Loucy (cell line): ENCODE measurements at regions not wholly inside any gene's neighbourhood (a gene's known extent, or its start where the extent isn't known, plus 50 kb on each side); places are given as distances from the start of the nearest gene placed in this dataset.

Experiments
- H2AFZ ChIP-seq: fragments of 200-600 bp; sonication (generic); 2 replicates; pipeline ENCODE4 v1.6.0; 2016; ENCODE audit warnings: antibody characterized with exemption, mild to moderate bottlenecking, low read length, moderate library complexity
- H3F3A ChIP-seq: fragments of 200-600 bp; 2 replicates; pipeline ENCODE4 v1.6.0; 2016; ENCODE audit warnings: antibody characterized with exemption, low read depth, mild to moderate bottlenecking
- H3K27me3 ChIP-seq: fragments of 200-600 bp; sonication (generic); 2 replicates; pipeline ENCODE4 v1.6.1; 2014; ENCODE audit warnings: low read length, mild to moderate bottlenecking; ENCODE audit not compliant: insufficient read depth, poor library complexity, severe bottlenecking
- H3K36me3 ChIP-seq: fragments of 200-600 bp; sonication (generic); 2 replicates; pipeline ENCODE4 v1.6.1; 2016; ENCODE audit warnings: low read length; ENCODE audit not compliant: insufficient read depth
- H3K4me1 ChIP-seq: fragments of 200-600 bp; sonication (generic); 2 replicates; pipeline ENCODE4 v1.5.1; 2014; ENCODE audit warnings: low read length, mild to moderate bottlenecking; ENCODE audit not compliant: insufficient read depth, poor library complexity, severe bottlenecking
- H3K4me2 ChIP-seq: fragments of 200-600 bp; sonication (generic); 2 replicates; pipeline ENCODE4 v1.6.0; 2014; ENCODE audit warnings: antibody characterized with exemption, low read length, low read depth, mild to moderate bottlenecking; ENCODE audit not compliant: poor library complexity, severe bottlenecking
- H3K4me3 ChIP-seq: fragments of 200-600 bp; sonication (generic); 2 replicates; pipeline ENCODE4 v1.5.1; 2014; ENCODE audit warnings: low read length, mild to moderate bottlenecking, mixed read lengths; ENCODE audit not compliant: poor library complexity, severe bottlenecking
- H3K79me2 ChIP-seq: fragments of 200-600 bp; sonication (generic); 2 replicates; pipeline ENCODE4 v1.6.1; 2014; ENCODE audit warnings: low read length; ENCODE audit not compliant: insufficient read depth
- H3K9ac ChIP-seq: fragments of 200-600 bp; sonication (generic); 2 replicates; pipeline ENCODE4 v1.6.0; 2014; ENCODE audit warnings: mild to moderate bottlenecking, low read depth, low read length, moderate library complexity; ENCODE audit not compliant: poor library complexity, severe bottlenecking
- H3K9me2 ChIP-seq: fragments of 200-600 bp; sonication (generic); replicated peaks from 2 replicates; pipeline ENCODE4 v1.6.1; 2016; ENCODE audit warnings: low read depth, low read length, mixed read lengths
- H3K9me3 ChIP-seq: fragments of 200-600 bp; sonication (generic); 2 replicates; pipeline ENCODE4 v1.6.1; 2014; ENCODE audit warnings: mild to moderate bottlenecking, antibody characterized with exemption, low read length, low read depth; ENCODE audit not compliant: insufficient read depth
- H4K20me1 ChIP-seq: fragments of 200-600 bp; sonication (generic); 2 replicates; pipeline ENCODE4 v1.6.0; 2014; ENCODE audit warnings: antibody characterized with exemption, low read length, mild to moderate bottlenecking; ENCODE audit not compliant: insufficient read depth, poor library complexity, severe bottlenecking
- CTCF ChIP-seq: fragments of 200-600 bp; sonication (generic); conservative IDR thresholded peaks from 2 replicates; pipeline ENCODE4 v1.5.1; 2014; ENCODE audit warnings: mild to moderate bottlenecking, antibody characterized with exemption, low read length
- EZH2phosphoT487 ChIP-seq: fragments of 200-600 bp; IDR thresholded peaks from 2 replicates; pipeline ENCODE4 v1.6.1; 2018; ENCODE audit warnings: antibody characterized with exemption, mild to moderate bottlenecking, moderate library complexity, borderline replicate concordance

GRCh38 chr4:182065255-182065654, 177.9 kb upstream of the TENM3 start:
- no peak for TF ChIP-seq EZH2phosphoT487
- no peak for TF ChIP-seq CTCF
- Histone ChIP-seq H3K4me2 (no peak overlapping the region), H3K9me2 (no peaks in the 10 kb centered on the region), H2AFZ (no peak overlapping the region), H3K4me1 (no peaks in the 10 kb centered on the region), H3K9me3 (no peaks in the 10 kb centered on the region), H3F3A (no peaks in the 10 kb centered on the region), H4K20me1 (no peaks in the 10 kb centered on the region), H3K79me2 (no peaks in the 10 kb centered on the region), H3K9ac (no peak overlapping the region), H3K4me3 (no peak overlapping the region), H3K27me3 (no peaks in the 10 kb centered on the region), H3K36me3 (no peaks in the 10 kb centered on the region)

GRCh38 chr4:182066037-182066436, 177.2 kb upstream of the TENM3 start:
- Histone ChIP-seq H4K20me1 (no peaks in the 10 kb centered on the region), H2AFZ (no peak overlapping the region), H3K9me2 (no peaks in the 10 kb centered on the region), H3K4me1 (no peaks in the 10 kb centered on the region), H3K79me2 (no peaks in the 10 kb centered on the region), H3K9ac (no peak overlapping the region), H3K27me3 (no peaks in the 10 kb centered on the region), H3K4me3 (no peak overlapping the region), H3K36me3 (no peaks in the 10 kb centered on the region), H3K9me3 (no peaks in the 10 kb centered on the region), H3K4me2 (no peak overlapping the region), H3F3A (no peaks in the 10 kb centered on the region)
- no peak for TF ChIP-seq EZH2phosphoT487

- Histone ChIP-seq H3K36me3 (no peaks in the 10 kb centered on the region), H3F3A (no peaks in the 10 kb centered on the region), H3K9me2 (no peaks in the 10 kb centered on the region), H4K20me1 (no peaks in the 10 kb centered on the region), H3K27me3 (no peaks in the 10 kb centered on the region), H3K4me1 (no peaks in the 10 kb centered on the region), H3K79me2 (no peaks in the 10 kb centered on the region), H3K9me3 (no peaks in the 10 kb centered on the region), H3K9ac (no peak overlapping the region), H3K4me3 (no peak overlapping the region), H3K4me2 (no peak overlapping the region), H2AFZ (no peak overlapping the region)
- TF ChIP-seq CTCF (no peak), EZH2phosphoT487 (no peak)
Observed at GRCh38 chr4:182067828-182068227, 175.4 kb upstream of the TENM3 start.

- TF ChIP-seq CTCF (no peak), EZH2phosphoT487 (no peak)
- no peak overlapping the region for H3K4me3 ChIP-seq
- H2AFZ ChIP-seq = no peak overlapping the region
Observed at GRCh38 chr4:182068920-182069319, 174.3 kb upstream of the TENM3 start.

More at GRCh38 chr4:182068920-182069319, 174.3 kb upstream of the TENM3 start:
- Histone ChIP-seq H3K9ac (no peak overlapping the region), H3K36me3 (no peaks in the 10 kb centered on the region), H3F3A (no peaks in the 10 kb centered on the region), H3K4me2 (no peak overlapping the region), H3K9me3 (no peaks in the 10 kb centered on the region), H3K27me3 (no peaks in the 10 kb centered on the region), H3K9me2 (no peaks in the 10 kb centered on the region), H3K79me2 (no peaks in the 10 kb centered on the region), H3K4me1 (no peaks in the 10 kb centered on the region), H4K20me1 (no peaks in the 10 kb centered on the region)
